Peyer's patch (tissue), 4 donors: ENCODE measurements at regions not wholly inside any gene's neighbourhood (a gene's known extent, or its start where the extent isn't known, plus 50 kb on each side); places are given as distances from the start of the nearest gene placed in this dataset.
A peak's percentile ranks its signal among the peaks of the same experiment; 100 is the strongest.

Experiments
- DNase-seq, 3 donors: peaks; one replicate each; pipeline ENCODE4 v3.0.0-alpha.2; 2017 to 2019
- H3K27ac ChIP-seq, 4 donors: fragments of 200-600 bp; sonication (generic); one replicate each; pipeline ENCODE4 v1.5.1; 2016 to 2019
- H3K27me3 ChIP-seq, 2 donors: fragments of 200-600 bp; sonication (generic); one replicate each; pipeline ENCODE4 v1.5.1; 2019
- H3K36me3 ChIP-seq, 3 donors: fragments of 200-600 bp; sonication (generic); one replicate each; pipeline ENCODE4 v1.5.1; 2016 to 2019
- H3K4me1 ChIP-seq, 4 donors: fragments of 200-600 bp; sonication (generic); one replicate each; pipeline ENCODE4 v1.5.1; 2016 to 2019
- H3K4me3 ChIP-seq, 4 donors: fragments of 200-600 bp; sonication (generic); 1 replicate in 3 of 4; 2 replicates in 1 of 4; pipeline ENCODE4 v1.5.1; 2016 to 2019; ENCODE audit warnings: mild to moderate bottlenecking in 1 of 4
- H3K9me3 ChIP-seq, 4 donors: fragments of 200-600 bp; sonication (generic); one replicate each; pipeline ENCODE4 v1.5.1; 2016 to 2019; ENCODE audit warnings: mild to moderate bottlenecking in 1 of 4
- CTCF ChIP-seq, 6 experiments: fragments of 450-650 bp in 4 of 6; fragments of 200-600 bp in 2 of 6; sonication (generic) in 1 of 6; IDR thresholded peaks; one replicate each; pipeline ENCODE4 v1.5.1; 2017 to 2019; ENCODE audit warnings: antibody characterized with exemption in 6 of 6, mild to moderate bottlenecking in 3 of 6, moderate library complexity in 1 of 6
- POLR2A ChIP-seq, 2 donors: fragments of 450-650 bp; IDR thresholded peaks; one replicate each; pipeline ENCODE4 v1.5.1; 2017; ENCODE audit warnings: antibody characterized with exemption in 2 of 2, mild to moderate bottlenecking in 2 of 2, moderate library complexity in 2 of 2

GRCh38 chr6:143575901-143576426, 64.4 kb upstream of the FUCA2 start:
- TF ChIP-seq CTCF (IDR thresholded peaks at IDR 0.05): no peak
- TF ChIP-seq POLR2A (IDR thresholded peaks at IDR 0.05): no peak
- H3K27ac ChIP-seq: no peak overlapping the region
- no peak for DNase-seq
- no peaks in the 10 kb centered on the region for H3K9me3 ChIP-seq
- H3K4me3 ChIP-seq: no peak overlapping the region
- H3K36me3 ChIP-seq: no peaks in the 10 kb centered on the region
- H3K4me1 ChIP-seq: no peaks in the 10 kb centered on the region
- H3K27me3 ChIP-seq: no peaks in the 10 kb centered on the region

DNA sequence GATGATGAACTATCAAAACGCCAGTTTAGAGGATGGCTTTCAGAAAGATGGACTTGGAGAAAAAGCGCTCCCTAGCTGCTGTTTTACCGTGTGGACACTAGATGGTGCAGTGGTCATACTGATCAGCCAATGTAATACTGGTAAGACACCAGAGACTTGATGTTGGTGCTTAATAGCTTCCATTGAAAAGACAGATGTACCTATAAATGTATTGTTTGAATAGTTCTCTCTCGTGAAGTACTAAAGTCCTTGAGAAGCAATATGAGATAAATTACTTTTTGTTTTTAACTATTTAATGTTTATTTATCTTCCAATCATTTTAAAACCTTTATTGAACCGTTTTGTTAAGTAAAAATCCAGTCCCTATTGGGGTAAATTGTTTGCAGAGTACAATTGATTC, 63.9 kb upstream of the FUCA2 start:
- no peak overlapping the region for H3K27ac ChIP-seq
- peak in 1 of 3 donors; percentile 78 for DNase-seq
- no peaks in the 10 kb centered on the region for H3K27me3 ChIP-seq
- no peak overlapping the region for H3K4me3 ChIP-seq
- no peaks in the 10 kb centered on the region for H3K9me3 ChIP-seq
- TF ChIP-seq CTCF (IDR thresholded peaks at IDR 0.05) (peak; percentile 59 to 98 (median 96)), POLR2A (IDR thresholded peaks at IDR 0.05) (no peak)
- H3K36me3 ChIP-seq: no peaks in the 10 kb centered on the region
- H3K4me1 ChIP-seq: no peaks in the 10 kb centered on the region

DNA sequence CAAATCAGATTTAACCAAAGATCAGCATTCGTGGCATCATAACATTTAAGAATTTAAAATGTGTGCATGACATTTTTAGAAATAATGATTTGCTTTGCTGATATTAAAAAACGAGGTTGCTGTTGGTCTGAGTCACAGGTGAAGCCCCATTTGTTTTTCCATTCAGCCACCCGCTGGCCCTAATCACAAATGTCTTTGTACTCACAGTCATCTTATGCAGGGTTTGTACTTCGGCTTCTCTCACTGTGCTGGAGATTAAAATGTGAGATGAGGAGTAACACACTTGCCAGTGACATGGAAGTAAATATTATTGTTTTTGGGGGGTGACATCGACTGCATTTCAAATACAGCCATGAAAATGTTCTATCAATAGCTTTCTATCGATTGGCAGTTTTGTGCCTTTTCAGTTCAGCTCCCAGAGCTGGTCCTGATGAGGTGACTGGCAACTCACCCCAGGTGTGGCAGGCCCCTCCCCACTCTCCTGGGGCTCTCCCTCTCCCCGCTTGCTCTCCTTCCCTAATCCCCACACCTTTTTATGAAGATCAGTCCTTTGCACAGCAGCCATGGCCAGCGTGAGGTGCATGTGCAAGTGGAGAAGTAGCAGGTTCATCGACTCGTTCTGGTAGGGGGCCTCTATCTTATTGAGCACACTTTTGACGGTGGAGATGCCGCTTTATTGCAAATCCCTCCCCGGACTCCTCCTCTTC, 58.8 kb upstream of the FUCA2 start:
- no peak overlapping the region for H3K27ac ChIP-seq
- H3K9me3 ChIP-seq: no peaks in the 10 kb centered on the region

GRCh38 chr6:143569040-143569439, 57.5 kb upstream of the FUCA2 start:
- no peaks in the 10 kb centered on the region for H3K27me3 ChIP-seq
- no peaks in the 10 kb centered on the region for H3K36me3 ChIP-seq
- peak overlapping the region in 1 of 4 donors; percentile 40 for H3K27ac ChIP-seq
- no peaks in the 10 kb centered on the region for H3K9me3 ChIP-seq
- H3K4me1 ChIP-seq: no peaks in the 10 kb centered on the region
- H3K4me3 ChIP-seq: no peak overlapping the region
- TF ChIP-seq CTCF (IDR thresholded peaks at IDR 0.05) (no peak), POLR2A (IDR thresholded peaks at IDR 0.05) (no peak)
- no peak for DNase-seq

More for the DNA sequence above, 58.8 kb upstream of the FUCA2 start:
- Histone ChIP-seq H3K4me1 (no peaks in the 10 kb centered on the region), H3K27me3 (no peaks in the 10 kb centered on the region), H3K4me3 (no peak overlapping the region), H3K36me3 (no peaks in the 10 kb centered on the region)
- no peak for DNase-seq
- TF ChIP-seq POLR2A (IDR thresholded peaks at IDR 0.05): no peak
- no peak for TF ChIP-seq CTCF (IDR thresholded peaks at IDR 0.05)

DNA sequence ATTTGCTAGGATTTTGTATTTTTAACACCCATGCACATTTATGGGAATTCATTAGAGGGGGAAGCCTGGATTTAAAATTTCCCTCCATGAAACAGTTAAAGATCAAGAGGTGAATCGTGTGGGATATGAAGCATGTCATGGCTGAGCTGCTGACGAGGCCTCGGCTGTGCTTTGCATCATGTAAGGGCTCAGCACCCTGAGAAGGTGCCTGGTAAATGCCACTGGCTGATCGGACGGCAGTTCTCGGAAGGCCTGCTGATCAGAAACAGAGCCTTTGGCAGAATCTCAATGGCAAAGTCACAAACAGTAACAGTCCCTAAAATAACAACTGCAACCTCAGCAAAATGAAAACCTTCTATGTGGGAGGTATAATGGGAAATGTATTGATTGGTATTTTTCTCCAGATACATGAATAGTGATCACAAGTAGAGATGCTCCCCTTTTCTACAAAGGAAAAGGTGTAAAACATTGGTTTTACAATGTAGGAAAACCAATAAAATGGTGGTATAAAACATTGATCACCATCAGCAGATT, 53.0 kb upstream of the FUCA2 start:
- no peaks in the 10 kb centered on the region for H3K4me1 ChIP-seq
- TF ChIP-seq CTCF (IDR thresholded peaks at IDR 0.05) (no peak), POLR2A (IDR thresholded peaks at IDR 0.05) (no peak)
- no peaks in the 10 kb centered on the region for H3K36me3 ChIP-seq
- H3K27ac ChIP-seq: no peak overlapping the region
- H3K4me3 ChIP-seq: no peak overlapping the region
- no peaks in the 10 kb centered on the region for H3K9me3 ChIP-seq
- no peak for DNase-seq
- H3K27me3 ChIP-seq: no peaks in the 10 kb centered on the region
